ENCODE measurements at regions not wholly inside any gene's neighbourhood (a gene's known extent, or its start where the extent isn't known, plus 50 kb on each side); places are given as distances from the start of the nearest gene placed in this dataset.

- no TSS peak for BruUV-seq (replicated peaks)
- Histone ChIP-seq H3K9me1 (ENCODE audit: control insufficient read depth, insufficient read depth, low read length) (no peaks in the 10 kb centered on the region), H3K4me1 (replicated peaks in 1 of 2; ENCODE audit: control insufficient read depth in 2 of 2, insufficient read depth in 2 of 2, low read length in 2 of 2) (no peaks in the 10 kb centered on the region), H3K9me3 (replicated peaks; ENCODE audit: control insufficient read depth, insufficient read depth, low read depth, low read length) (no peaks in the 10 kb centered on the region), H3K36me3 (ENCODE audit: control insufficient read depth, insufficient read depth, low read length) (no peaks in the 10 kb centered on the region), H3K27ac (ENCODE audit: extremely low read depth, low read depth, low read length) (no peak overlapping the region), H3K9ac (ENCODE audit: insufficient read depth in 1 of 2, low read depth in 2 of 2, low read length in 2 of 2) (no peak overlapping the region), H3K4me3 (no peak overlapping the region), H2AFZ (ENCODE audit: low read depth, low read length) (no peak overlapping the region), H3K4me2 (ENCODE audit: insufficient read depth, low read length) (no peak overlapping the region), H3K27me3 (ENCODE audit: control insufficient read depth in 2 of 2, insufficient read depth in 2 of 2, low read length in 2 of 2) (no peaks in the 10 kb centered on the region; a peak in 1 of 5 replicates), H4K20me1 (replicated peaks; ENCODE audit: control insufficient read depth, insufficient read depth, low read length) (no peaks in the 10 kb centered on the region), H3K79me2 (ENCODE audit: control insufficient read depth, insufficient read depth, low read length) (no peaks in the 10 kb centered on the region)
- DNase-seq (ENCODE audit: extremely low read depth in 1 of 4, low spot score in 3 of 4): no peak
- intact Hi-C loops (cut with micrococcal nuclease) (no loop called here), in situ Hi-C loops (cut with MboI) (no loop called here)
- ATAC-seq: no peak
- no peak for FAIRE-seq
- POLR2A ChIA-PET: no interaction called here
- CTCF ChIA-PET (ENCODE audit: low intra/inter-chr PET ratio): no interaction called here
- TF ChIP-seq ETV5 (CRISPR knock-in tag; IDR thresholded peaks at IDR 0.05; ENCODE audit: low read depth) (no peak), ZNF830 (CRISPR knock-in tag; IDR thresholded peaks at IDR 0.05) (no peak), RBM39 (optimal IDR thresholded peaks at IDR 0.05; ENCODE audit: low read depth, low read length) (no peak), ZNF507 (tag; conservative IDR thresholded peaks at IDR 0.05) (peak; percentile 93), ETS1 (conservative IDR thresholded peaks at IDR 0.05; ENCODE audit: control insufficient read depth, low read depth, low read length) (no peak), NR2C1 (IDR thresholded peaks at IDR 0.05) (no peak), NR2C1 (tag; IDR thresholded peaks at IDR 0.05) (no peak), SMARCA4 (IDR thresholded peaks at IDR 0.05) (no peak), KLF13 (tag; IDR thresholded peaks at IDR 0.05; ENCODE audit: borderline replicate concordance, low read depth) (no peak), YY1 (IDR thresholded peaks at IDR 0.05; ENCODE audit: borderline replicate concordance in 1 of 3, control insufficient read depth in 1 of 3, extremely low read depth in 1 of 3, insufficient read depth in 3 of 3, insufficient read length in 1 of 3, insufficient replicate concordance in 2 of 3, low read depth in 1 of 3, low read length in 2 of 3) (no peak)
These were observed 169.6 kb downstream of the UACA start for GRCh38 chr15:70593795-70594194.
